ENCODE measurements at regions not wholly inside any gene's neighbourhood (a gene's known extent, or its start where the extent isn't known, plus 50 kb on each side); places are given as distances from the start of the nearest gene placed in this dataset.

DNA sequence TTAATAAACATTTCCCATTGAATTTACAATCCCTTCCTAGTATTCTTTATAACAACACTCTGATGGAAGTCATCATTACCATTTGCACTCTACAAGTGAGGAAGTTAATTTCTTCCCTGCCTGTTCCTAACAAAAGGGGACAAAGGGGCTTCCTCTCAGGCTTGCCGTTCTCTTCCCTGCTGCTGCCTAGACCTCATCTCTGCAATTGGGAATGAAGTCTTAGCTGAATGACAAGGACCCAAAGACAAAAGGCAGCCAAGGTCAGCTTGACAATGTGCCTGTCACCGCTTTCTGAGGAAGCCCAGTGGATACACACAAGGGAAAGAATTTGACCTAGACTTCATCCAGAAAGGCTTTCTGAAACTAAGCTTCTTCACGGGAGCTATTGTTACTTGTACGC, 416.4 kb downstream of the CMPK2 start:
- in situ Hi-C loops (cut with HindIII; ENCODE audit: low pct_unique_long_range_greater_than_20kb, low sequenced_read_pairs) (no loop called here), intact Hi-C loops (cut with micrococcal nuclease; ENCODE audit: unreplicated experiment) (no loop called here)
- DNase-seq (ENCODE audit: low read depth, low spot score) (no peak), ATAC-seq (no peak)
- POLR2A ChIA-PET = no interaction called here
- CTCF ChIA-PET = no interaction called here
- Histone ChIP-seq H3K27ac (ENCODE audit: low read length) (no peak overlapping the region), H3K36me3 (ENCODE audit: control insufficient read depth, insufficient read depth, low read length) (no peaks in the 10 kb centered on the region), H3K4me3 (ENCODE audit: low read depth in 2 of 2, low read length in 2 of 2) (no peak overlapping the region), H3K27me3 (ENCODE audit: control insufficient read depth, insufficient read depth, low read length) (no peaks in the 10 kb centered on the region), H3K4me1 (ENCODE audit: control insufficient read depth, insufficient read depth, low read length) (no peaks in the 10 kb centered on the region), H3K9me3 (ENCODE audit: control insufficient read depth, insufficient read depth, low read depth, low read length) (no peaks in the 10 kb centered on the region)
- no TSS peak for BruUV-seq (replicated peaks)
- TF ChIP-seq TCF7L2 (IDR thresholded peaks at IDR 0.05; ENCODE audit: low read depth, low read length) (no peak), POLR2AphosphoS5 (IDR thresholded peaks at IDR 0.05; ENCODE audit: low read depth, low read length) (no peak)
- TF ChIP-seq, protein P1, sequence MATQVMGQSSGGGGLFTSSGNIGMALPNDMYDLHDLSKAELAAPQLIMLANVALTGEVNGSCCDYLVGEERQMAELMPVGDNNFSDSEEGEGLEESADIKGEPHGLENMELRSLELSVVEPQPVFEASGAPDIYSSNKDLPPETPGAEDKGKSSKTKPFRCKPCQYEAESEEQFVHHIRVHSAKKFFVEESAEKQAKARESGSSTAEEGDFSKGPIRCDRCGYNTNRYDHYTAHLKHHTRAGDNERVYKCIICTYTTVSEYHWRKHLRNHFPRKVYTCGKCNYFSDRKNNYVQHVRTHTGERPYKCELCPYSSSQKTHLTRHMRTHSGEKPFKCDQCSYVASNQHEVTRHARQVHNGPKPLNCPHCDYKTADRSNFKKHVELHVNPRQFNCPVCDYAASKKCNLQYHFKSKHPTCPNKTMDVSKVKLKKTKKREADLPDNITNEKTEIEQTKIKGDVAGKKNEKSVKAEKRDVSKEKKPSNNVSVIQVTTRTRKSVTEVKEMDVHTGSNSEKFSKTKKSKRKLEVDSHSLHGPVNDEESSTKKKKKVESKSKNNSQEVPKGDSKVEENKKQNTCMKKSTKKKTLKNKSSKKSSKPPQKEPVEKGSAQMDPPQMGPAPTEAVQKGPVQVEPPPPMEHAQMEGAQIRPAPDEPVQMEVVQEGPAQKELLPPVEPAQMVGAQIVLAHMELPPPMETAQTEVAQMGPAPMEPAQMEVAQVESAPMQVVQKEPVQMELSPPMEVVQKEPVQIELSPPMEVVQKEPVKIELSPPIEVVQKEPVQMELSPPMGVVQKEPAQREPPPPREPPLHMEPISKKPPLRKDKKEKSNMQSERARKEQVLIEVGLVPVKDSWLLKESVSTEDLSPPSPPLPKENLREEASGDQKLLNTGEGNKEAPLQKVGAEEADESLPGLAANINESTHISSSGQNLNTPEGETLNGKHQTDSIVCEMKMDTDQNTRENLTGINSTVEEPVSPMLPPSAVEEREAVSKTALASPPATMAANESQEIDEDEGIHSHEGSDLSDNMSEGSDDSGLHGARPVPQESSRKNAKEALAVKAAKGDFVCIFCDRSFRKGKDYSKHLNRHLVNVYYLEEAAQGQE (IDR thresholded peaks at IDR 0.05; ENCODE audit: insufficient read depth in 1 of 2, low read depth in 2 of 2, low read length in 1 of 2) = no peak

DNA sequence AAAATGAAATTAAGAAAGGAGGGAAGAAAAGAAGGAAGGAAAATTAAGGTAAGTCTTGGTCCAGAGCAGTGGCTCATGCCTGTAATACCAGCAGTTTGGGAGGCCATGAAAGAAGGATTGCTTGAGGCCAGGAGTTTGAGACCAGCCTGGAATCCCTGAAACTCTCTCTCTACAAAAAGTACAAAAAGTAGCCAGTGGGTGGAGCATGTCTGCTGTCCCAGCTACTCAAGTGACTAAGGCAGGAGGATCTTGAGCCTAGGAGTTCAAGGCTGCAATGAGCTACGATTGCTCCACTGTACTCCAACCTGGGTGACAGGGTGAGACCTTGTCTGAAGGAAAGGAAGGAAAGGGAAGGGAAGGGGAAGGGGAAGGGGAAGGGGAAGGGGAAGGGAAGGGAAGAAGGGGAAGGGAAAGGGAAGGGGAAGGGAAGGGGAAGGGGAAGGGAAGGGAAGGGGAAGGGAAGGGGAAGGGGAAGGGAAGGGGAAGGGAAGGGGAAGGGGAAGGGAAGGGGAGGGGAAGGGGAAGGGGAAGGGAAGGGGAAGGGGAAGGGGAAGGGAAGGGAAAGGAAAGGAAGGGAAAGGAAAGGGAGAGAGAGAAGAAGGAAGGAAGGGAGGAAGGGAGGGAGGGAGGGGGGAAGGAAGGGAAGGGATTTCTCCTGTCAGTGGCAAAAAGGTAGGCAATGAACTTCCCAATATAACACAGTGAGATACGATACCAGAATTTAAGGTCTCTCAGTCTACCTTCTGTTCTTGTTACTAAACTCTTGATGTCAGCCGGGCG, 412.8 kb downstream of the CMPK2 start:
- ATAC-seq (no peak), DNase-seq (ENCODE audit: low read depth, low spot score) (no peak)
- BruUV-seq (replicated peaks) = no TSS peak
- no peaks in the 10 kb centered on the region for H3K36me3 ChIP-seq (ENCODE audit: control insufficient read depth, insufficient read depth, low read length)
- CTCF ChIA-PET = no interaction called here
- no peaks in the 10 kb centered on the region for H3K4me1 ChIP-seq (ENCODE audit: control insufficient read depth, insufficient read depth, low read length)
- H3K27me3 ChIP-seq (ENCODE audit: control insufficient read depth, insufficient read depth, low read length) = no peaks in the 10 kb centered on the region
- intact Hi-C loops (cut with micrococcal nuclease; ENCODE audit: unreplicated experiment) (no loop called here), in situ Hi-C loops (cut with HindIII; ENCODE audit: low pct_unique_long_range_greater_than_20kb, low sequenced_read_pairs) (no loop called here)
- no peak overlapping the region for H3K4me3 ChIP-seq (ENCODE audit: low read depth in 2 of 2, low read length in 2 of 2)
- no peaks in the 10 kb centered on the region for H3K9me3 ChIP-seq (ENCODE audit: control insufficient read depth, insufficient read depth, low read depth, low read length)
- H3K27ac ChIP-seq (ENCODE audit: low read length) = no peak overlapping the region
- TF ChIP-seq, protein P1 (IDR thresholded peaks at IDR 0.05; ENCODE audit: insufficient read depth in 1 of 2, low read depth in 2 of 2, low read length in 1 of 2) = no peak
- TF ChIP-seq TCF7L2 (IDR thresholded peaks at IDR 0.05; ENCODE audit: low read depth, low read length) (no peak), POLR2AphosphoS5 (IDR thresholded peaks at IDR 0.05; ENCODE audit: low read depth, low read length) (no peak), SIN3A (IDR thresholded peaks at IDR 0.05; ENCODE audit: borderline replicate concordance, insufficient read depth, low read depth, low read length) (no peak)
- TF ChIP-seq, protein P2, sequence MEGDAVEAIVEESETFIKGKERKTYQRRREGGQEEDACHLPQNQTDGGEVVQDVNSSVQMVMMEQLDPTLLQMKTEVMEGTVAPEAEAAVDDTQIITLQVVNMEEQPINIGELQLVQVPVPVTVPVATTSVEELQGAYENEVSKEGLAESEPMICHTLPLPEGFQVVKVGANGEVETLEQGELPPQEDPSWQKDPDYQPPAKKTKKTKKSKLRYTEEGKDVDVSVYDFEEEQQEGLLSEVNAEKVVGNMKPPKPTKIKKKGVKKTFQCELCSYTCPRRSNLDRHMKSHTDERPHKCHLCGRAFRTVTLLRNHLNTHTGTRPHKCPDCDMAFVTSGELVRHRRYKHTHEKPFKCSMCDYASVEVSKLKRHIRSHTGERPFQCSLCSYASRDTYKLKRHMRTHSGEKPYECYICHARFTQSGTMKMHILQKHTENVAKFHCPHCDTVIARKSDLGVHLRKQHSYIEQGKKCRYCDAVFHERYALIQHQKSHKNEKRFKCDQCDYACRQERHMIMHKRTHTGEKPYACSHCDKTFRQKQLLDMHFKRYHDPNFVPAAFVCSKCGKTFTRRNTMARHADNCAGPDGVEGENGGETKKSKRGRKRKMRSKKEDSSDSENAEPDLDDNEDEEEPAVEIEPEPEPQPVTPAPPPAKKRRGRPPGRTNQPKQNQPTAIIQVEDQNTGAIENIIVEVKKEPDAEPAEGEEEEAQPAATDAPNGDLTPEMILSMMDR (IDR thresholded peaks at IDR 0.05) = no peak
- POLR2A ChIA-PET = no interaction called here
